Naive thymus-derived CD4-positive, alpha-beta T cell (primary cell): ENCODE measurements at regions not wholly inside any gene's neighbourhood (a gene's known extent, or its start where the extent isn't known, plus 50 kb on each side); places are given as distances from the start of the nearest gene placed in this dataset.

Source experiments
- ATAC-seq: fragments of 150-1000 bp; cut with Tn5 transposase; 2 replicates; pipeline ENCODE4 v1.10.0; 2021; ENCODE audit warnings: mild to moderate bottlenecking, moderate library complexity
- CTCF ChIA-PET: fragments of 350-600 bp; sonication (Branson Sonifier 250); formaldehyde crosslinking; loops from one replicate; lab custom pipeline; 2021; ENCODE audit warnings: antibody characterized with exemption; lab: Charles Lee
- POLR2A ChIA-PET: fragments of 350-600 bp; sonication (Branson Sonifier 250); formaldehyde crosslinking; loops from one replicate; lab custom pipeline; 2021; ENCODE audit warnings: antibody characterized with exemption, inconsistent platforms; lab: Charles Lee
- DNase-seq, 9 donors: peaks; one replicate each; pipeline versions ENCODE4 v3.0.0 to v3.0.0-alpha.2; 2020 to 2022; ENCODE audit warnings: mixed read lengths in 1 of 9
- H3K27ac ChIP-seq: one replicate; pipeline ENCODE4 v1.7.0; 2013; ENCODE audit warnings: mild to moderate bottlenecking, low read depth, low read length, moderate library complexity
- H3K27me3 ChIP-seq, 2 donors: one replicate each; pipeline ENCODE4 v1.7.0; 2013; ENCODE audit warnings: low read length in 2 of 2, mild to moderate bottlenecking in 2 of 2, moderate library complexity in 2 of 2; ENCODE audit not compliant: control insufficient read depth in 2 of 2, insufficient read depth in 2 of 2
- H3K36me3 ChIP-seq, 3 experiments: 1 replicate in 2 of 3; 2 replicates in 1 of 3; pipeline ENCODE4 v1.7.0; 2013; ENCODE audit warnings: low read length in 3 of 3, mild to moderate bottlenecking in 3 of 3, moderate library complexity in 1 of 3; ENCODE audit not compliant: insufficient read depth in 3 of 3, control insufficient read depth in 2 of 3
- H3K4me1 ChIP-seq, 2 donors: one replicate each; pipeline ENCODE4 v1.7.0; 2013; ENCODE audit warnings: low read length in 2 of 2, mild to moderate bottlenecking in 2 of 2, moderate library complexity in 1 of 2; ENCODE audit not compliant: control insufficient read depth in 2 of 2, insufficient read depth in 2 of 2
- H3K4me3 ChIP-seq: 2 replicates; pipeline ENCODE4 v1.7.0; 2013; ENCODE audit warnings: mild to moderate bottlenecking, low read length
- H3K9me3 ChIP-seq, 3 experiments: 1 replicate in 2 of 3; 2 replicates in 1 of 3; pipeline ENCODE4 v1.7.0; 2013; ENCODE audit warnings: low read length in 3 of 3; ENCODE audit not compliant: control insufficient read depth in 2 of 3
- H3K27ac Mint-ChIP-seq, 9 donors: one replicate each; pipeline ENCODE4 v1.8.0; 2020 to 2022; ENCODE audit warnings: mixed read lengths in 9 of 9, mild to moderate bottlenecking in 8 of 9, moderate library complexity in 5 of 9, inconsistent platforms in 2 of 9
- H3K27me3 Mint-ChIP-seq, 5 donors: one replicate each; pipeline ENCODE4 v1.8.0; 2021 to 2022; ENCODE audit warnings: mixed read lengths in 5 of 5, mild to moderate bottlenecking in 1 of 5
- H3K36me3 Mint-ChIP-seq, 5 donors: one replicate each; pipeline ENCODE4 v1.8.0; 2020 to 2022; ENCODE audit warnings: mixed read lengths in 5 of 5, mild to moderate bottlenecking in 3 of 5, inconsistent platforms in 1 of 5
- H3K4me1 Mint-ChIP-seq, 7 donors: one replicate each; pipeline ENCODE4 v1.8.0; 2020 to 2022; ENCODE audit warnings: mixed read lengths in 7 of 7, mild to moderate bottlenecking in 3 of 7, inconsistent platforms in 1 of 7
- H3K4me3 Mint-ChIP-seq, 10 donors: one replicate each; pipeline ENCODE4 v1.8.0; 2020 to 2022; ENCODE audit warnings: mild to moderate bottlenecking in 10 of 10, mixed read lengths in 10 of 10, moderate library complexity in 6 of 10, inconsistent platforms in 2 of 10
- H3K9me3 Mint-ChIP-seq, 11 donors: one replicate each; pipeline ENCODE4 v1.8.0; 2020 to 2022; ENCODE audit warnings: mixed read lengths in 11 of 11, mild to moderate bottlenecking in 4 of 11, inconsistent platforms in 1 of 11, moderate library complexity in 1 of 11
- intact Hi-C, 2 donors: fragments of 100-400 bp; cut with micrococcal nuclease; formaldehyde crosslinking; loops; one replicate each; pipeline ENCODE4 v1.15.1; 2023

- Mint-ChIP-seq H3K4me1 (peaks cover 0 to 14% (median 0%) of the 10 kb centered on the region in 7 donors), H3K27me3 (no peaks in the 10 kb centered on the region), H3K4me3 (no peak overlapping the region), H3K36me3 (peaks cover 0 to 4% (median 0%) of the 10 kb centered on the region in 5 donors), H3K9me3 (peaks cover 0 to 5% (median 0%) of the 10 kb centered on the region in 11 donors), H3K27ac (peak overlapping the region in 1 of 9 donors; percentile 48)
- Histone ChIP-seq H3K36me3 (no peaks in the 10 kb centered on the region), H3K9me3 (no peaks in the 10 kb centered on the region), H3K4me1 (no peaks in the 10 kb centered on the region), H3K4me3 (no peak overlapping the region), H3K27ac (no peak overlapping the region), H3K27me3 (no peaks in the 10 kb centered on the region)
- intact Hi-C loops, result no loop called here
- CTCF ChIA-PET, result no interaction called here
- POLR2A ChIA-PET, result no interaction called here
- ATAC-seq (no peak), DNase-seq (no peak)
These were observed 175.4 kb upstream of the RFC3 start for GRCh38 chr13:33642374-33643065.

- Histone ChIP-seq H3K36me3 (no peaks in the 10 kb centered on the region), H3K27me3 (no peaks in the 10 kb centered on the region), H3K9me3 (no peaks in the 10 kb centered on the region), H3K4me3 (no peak overlapping the region), H3K27ac (no peak overlapping the region), H3K4me1 (no peaks in the 10 kb centered on the region)
- H3K27me3 Mint-ChIP-seq, result no peaks in the 10 kb centered on the region
- peaks cover 0 to 6% (median 0%) of the 10 kb centered on the region in 7 donors for H3K4me1 Mint-ChIP-seq
- CTCF ChIA-PET, result no interaction called here
- no peak for DNase-seq
- no peak overlapping the region for H3K4me3 Mint-ChIP-seq
- ATAC-seq, result no peak
- intact Hi-C loops, result no loop called here
- no peak overlapping the region for H3K27ac Mint-ChIP-seq
- POLR2A ChIA-PET, result no interaction called here
- peaks cover 0 to 3% (median 0%) of the 10 kb centered on the region in 11 donors for H3K9me3 Mint-ChIP-seq
- H3K36me3 Mint-ChIP-seq, result no peaks in the 10 kb centered on the region
These were observed 173.1 kb upstream of the RFC3 start for GRCh38 chr13:33644581-33645543.

GRCh38 chr13:33645591-33646554 is 172.1 kb upstream of the RFC3 start:
- peaks cover 0 to 2% (median 0%) of the 10 kb centered on the region in 7 donors for H3K4me1 Mint-ChIP-seq
- H3K27ac ChIP-seq, result no peak overlapping the region
- ATAC-seq (no peak), DNase-seq (no peak)
- no peaks in the 10 kb centered on the region for H3K27me3 ChIP-seq
- H3K36me3 ChIP-seq, result no peaks in the 10 kb centered on the region
- H3K27ac Mint-ChIP-seq, result no peak overlapping the region
- no peaks in the 10 kb centered on the region for H3K36me3 Mint-ChIP-seq
- no peak overlapping the region for H3K4me3 Mint-ChIP-seq
- POLR2A ChIA-PET, result no interaction called here
- H3K9me3 ChIP-seq, result no peaks in the 10 kb centered on the region
- intact Hi-C loops, result no loop called here
- no peak overlapping the region for H3K4me3 ChIP-seq
- H3K27me3 Mint-ChIP-seq, result no peaks in the 10 kb centered on the region
- H3K9me3 Mint-ChIP-seq, result peaks cover 0 to 3% (median 0%) of the 10 kb centered on the region in 11 donors
- no peaks in the 10 kb centered on the region for H3K4me1 ChIP-seq
- CTCF ChIA-PET, result no interaction called here

DNA sequence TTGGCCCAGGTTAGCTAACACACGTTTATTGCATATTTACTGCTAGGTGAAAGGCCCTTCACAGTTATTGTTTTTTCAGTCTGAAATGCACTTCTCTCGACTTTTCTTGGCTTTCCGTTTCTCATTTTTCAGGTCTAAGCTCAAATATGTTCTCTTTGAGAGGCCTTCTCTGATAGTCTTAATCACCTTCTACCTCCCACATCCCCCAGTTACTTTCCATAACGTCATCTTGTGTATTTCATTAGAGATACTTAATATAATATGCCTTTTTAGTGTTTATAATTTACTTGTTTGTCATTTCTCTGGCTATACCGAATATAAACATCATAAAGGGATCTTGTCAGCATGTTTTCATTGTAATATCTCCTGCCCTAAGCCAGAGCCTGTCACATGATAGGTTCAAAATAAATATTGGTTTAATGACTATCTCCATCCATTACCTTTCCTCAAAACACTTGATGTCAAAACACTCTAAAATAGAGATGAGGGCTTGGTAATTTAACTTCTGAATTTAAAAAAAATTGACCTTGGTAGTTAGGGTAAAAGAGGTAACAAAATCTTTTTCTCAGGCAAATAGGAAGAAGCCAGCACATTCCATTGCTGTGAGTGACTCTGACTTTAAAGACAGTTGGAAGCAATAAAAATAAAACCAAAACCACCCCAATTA is 168.6 kb upstream of the RFC3 start:
- Histone ChIP-seq H3K27me3 (no peaks in the 10 kb centered on the region), H3K9me3 (no peaks in the 10 kb centered on the region), H3K27ac (no peak overlapping the region), H3K36me3 (no peaks in the 10 kb centered on the region), H3K4me3 (no peak overlapping the region), H3K4me1 (no peaks in the 10 kb centered on the region)
- peaks cover 0 to 14% (median 0%) of the 10 kb centered on the region in 5 donors for H3K27me3 Mint-ChIP-seq
- DNase-seq, result no peak
- H3K4me3 Mint-ChIP-seq, result no peak overlapping the region
- ChIA-PET POLR2A (no interaction called here), CTCF (interaction anchor here (0.6 kb wide), 2 partner anchors 41 to 432 kb away, joined by 3 read pairs; no protein-coding TSS in a partner anchor)
- H3K4me1 Mint-ChIP-seq, result peaks cover 0 to 2% (median 0%) of the 10 kb centered on the region in 7 donors
- intact Hi-C loops, result no loop called here
- no peak overlapping the region for H3K27ac Mint-ChIP-seq
- no peaks in the 10 kb centered on the region for H3K9me3 Mint-ChIP-seq
- no peaks in the 10 kb centered on the region for H3K36me3 Mint-ChIP-seq
- ATAC-seq, result no peak

- Mint-ChIP-seq H3K36me3 (no peaks in the 10 kb centered on the region), H3K27me3 (peaks cover 0 to 14% (median 5%) of the 10 kb centered on the region in 5 donors), H3K9me3 (no peaks in the 10 kb centered on the region), H3K4me3 (no peak overlapping the region), H3K27ac (no peak overlapping the region), H3K4me1 (no peaks in the 10 kb centered on the region)
- ChIA-PET CTCF (no interaction called here), POLR2A (no interaction called here)
- H3K27ac ChIP-seq, result no peak overlapping the region
- H3K36me3 ChIP-seq, result no peaks in the 10 kb centered on the region
- intact Hi-C loops, result no loop called here
- H3K27me3 ChIP-seq, result no peaks in the 10 kb centered on the region
- no peak overlapping the region for H3K4me3 ChIP-seq
- DNase-seq (no peak), ATAC-seq (no peak)
- no peaks in the 10 kb centered on the region for H3K9me3 ChIP-seq
- no peaks in the 10 kb centered on the region for H3K4me1 ChIP-seq
These were observed 166.2 kb upstream of the RFC3 start for GRCh38 chr13:33651766-33652165.

DNA sequence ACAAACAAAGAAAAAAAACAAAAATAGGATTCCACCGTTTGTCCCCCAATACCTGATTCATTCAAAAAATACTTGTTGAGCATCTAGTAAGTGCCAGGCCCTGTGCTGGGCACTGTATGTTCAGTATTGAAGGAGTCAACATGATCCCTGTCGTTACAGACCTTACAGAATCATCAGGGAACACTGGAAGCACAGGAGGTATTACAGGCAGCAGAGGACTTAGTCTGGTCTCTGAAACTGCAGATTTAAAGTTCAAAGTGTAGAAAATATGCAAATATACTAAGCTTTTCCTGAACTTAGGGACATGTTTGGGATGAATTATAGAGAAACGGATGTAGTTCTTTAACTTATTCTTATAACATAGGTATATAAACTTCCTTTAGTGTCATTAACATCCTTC is 160.7 kb upstream of the RFC3 start:
- H3K36me3 ChIP-seq, result no peaks in the 10 kb centered on the region
- no peak overlapping the region for H3K4me3 ChIP-seq
- H3K4me1 ChIP-seq, result no peaks in the 10 kb centered on the region
- ChIA-PET CTCF (no interaction called here), POLR2A (no interaction called here)
- no peaks in the 10 kb centered on the region for H3K27me3 ChIP-seq
- Mint-ChIP-seq H3K9me3 (peaks cover 0 to 3% (median 0%) of the 10 kb centered on the region in 11 donors), H3K27ac (no peak overlapping the region), H3K27me3 (peaks cover 0 to 25% (median 9%) of the 10 kb centered on the region in 5 donors), H3K4me3 (no peak overlapping the region), H3K4me1 (peaks cover 0 to 2% (median 0%) of the 10 kb centered on the region in 7 donors), H3K36me3 (no peaks in the 10 kb centered on the region)
- intact Hi-C loops, result no loop called here
- H3K27ac ChIP-seq, result no peak overlapping the region
- ATAC-seq (no peak), DNase-seq (no peak)
- H3K9me3 ChIP-seq, result no peaks in the 10 kb centered on the region
